K562 (cell line): ENCODE measurements at regions not wholly inside any gene's neighbourhood (a gene's known extent, or its start where the extent isn't known, plus 50 kb on each side); places are given as distances from the start of the nearest gene placed in this dataset.

Experiments used
- HDAC2 ChIP-seq: fragments of 450-650 bp; IDR thresholded peaks from 2 replicates; pipeline ENCODE4 v1.6.1; 2016; ENCODE audit warnings: mild to moderate bottlenecking
- SNIP1 ChIP-seq: fragments of 450-650 bp; IDR thresholded peaks from 2 replicates; pipeline ENCODE4 v1.7.1; 2017; ENCODE audit warnings: low read depth, mild to moderate bottlenecking
- TF ChIP-seq, protein P1 (sequence below): fragments of 200-800 bp; sonication (Bioruptor generic); IDR thresholded peaks from 2 replicates; pipeline ENCODE4 v1.6.1; 2016; ENCODE audit warnings: missing genetic modification characterization, missing compliant biosample characterization
- TF ChIP-seq, protein P2 (sequence below), 2 experiments: fragments of 450-650 bp; formaldehyde crosslinking in 1 of 2; IDR thresholded peaks; 2 replicates each; pipeline versions ENCODE4 v1.4.0 to v1.6.1; 2014 to 2020; ENCODE audit warnings: mild to moderate bottlenecking in 2 of 2, borderline replicate concordance in 1 of 2, low read depth in 1 of 2
- TF ChIP-seq, protein P3 (sequence below): fragments of 450-650 bp; formaldehyde crosslinking; IDR thresholded peaks from 2 replicates; pipeline ENCODE4 v1.4.0; 2022; ENCODE audit warnings: missing genetic modification characterization

DNA sequence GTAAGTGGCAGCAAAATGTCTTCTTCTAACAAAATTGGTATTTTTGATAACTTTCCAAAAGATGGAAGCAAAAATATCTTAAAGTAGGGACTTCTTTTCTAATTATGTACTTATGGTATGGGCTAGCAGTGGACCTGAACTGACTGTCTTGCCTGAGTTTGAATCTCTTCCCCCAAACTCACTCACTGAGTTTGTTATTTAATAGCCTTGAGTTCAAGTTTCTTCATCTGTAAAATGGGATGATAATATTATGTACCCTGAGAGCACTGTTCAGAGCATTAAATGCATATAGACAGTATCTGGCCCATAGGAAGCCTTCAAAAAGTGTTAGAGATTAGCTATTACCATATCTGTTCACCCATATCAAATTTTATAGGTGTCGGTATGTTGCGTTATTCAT is 210.4 kb upstream of the NUDT4 start:
- TF ChIP-seq HDAC2 (no peak), SNIP1 (no peak)
- TF ChIP-seq, protein P1, sequence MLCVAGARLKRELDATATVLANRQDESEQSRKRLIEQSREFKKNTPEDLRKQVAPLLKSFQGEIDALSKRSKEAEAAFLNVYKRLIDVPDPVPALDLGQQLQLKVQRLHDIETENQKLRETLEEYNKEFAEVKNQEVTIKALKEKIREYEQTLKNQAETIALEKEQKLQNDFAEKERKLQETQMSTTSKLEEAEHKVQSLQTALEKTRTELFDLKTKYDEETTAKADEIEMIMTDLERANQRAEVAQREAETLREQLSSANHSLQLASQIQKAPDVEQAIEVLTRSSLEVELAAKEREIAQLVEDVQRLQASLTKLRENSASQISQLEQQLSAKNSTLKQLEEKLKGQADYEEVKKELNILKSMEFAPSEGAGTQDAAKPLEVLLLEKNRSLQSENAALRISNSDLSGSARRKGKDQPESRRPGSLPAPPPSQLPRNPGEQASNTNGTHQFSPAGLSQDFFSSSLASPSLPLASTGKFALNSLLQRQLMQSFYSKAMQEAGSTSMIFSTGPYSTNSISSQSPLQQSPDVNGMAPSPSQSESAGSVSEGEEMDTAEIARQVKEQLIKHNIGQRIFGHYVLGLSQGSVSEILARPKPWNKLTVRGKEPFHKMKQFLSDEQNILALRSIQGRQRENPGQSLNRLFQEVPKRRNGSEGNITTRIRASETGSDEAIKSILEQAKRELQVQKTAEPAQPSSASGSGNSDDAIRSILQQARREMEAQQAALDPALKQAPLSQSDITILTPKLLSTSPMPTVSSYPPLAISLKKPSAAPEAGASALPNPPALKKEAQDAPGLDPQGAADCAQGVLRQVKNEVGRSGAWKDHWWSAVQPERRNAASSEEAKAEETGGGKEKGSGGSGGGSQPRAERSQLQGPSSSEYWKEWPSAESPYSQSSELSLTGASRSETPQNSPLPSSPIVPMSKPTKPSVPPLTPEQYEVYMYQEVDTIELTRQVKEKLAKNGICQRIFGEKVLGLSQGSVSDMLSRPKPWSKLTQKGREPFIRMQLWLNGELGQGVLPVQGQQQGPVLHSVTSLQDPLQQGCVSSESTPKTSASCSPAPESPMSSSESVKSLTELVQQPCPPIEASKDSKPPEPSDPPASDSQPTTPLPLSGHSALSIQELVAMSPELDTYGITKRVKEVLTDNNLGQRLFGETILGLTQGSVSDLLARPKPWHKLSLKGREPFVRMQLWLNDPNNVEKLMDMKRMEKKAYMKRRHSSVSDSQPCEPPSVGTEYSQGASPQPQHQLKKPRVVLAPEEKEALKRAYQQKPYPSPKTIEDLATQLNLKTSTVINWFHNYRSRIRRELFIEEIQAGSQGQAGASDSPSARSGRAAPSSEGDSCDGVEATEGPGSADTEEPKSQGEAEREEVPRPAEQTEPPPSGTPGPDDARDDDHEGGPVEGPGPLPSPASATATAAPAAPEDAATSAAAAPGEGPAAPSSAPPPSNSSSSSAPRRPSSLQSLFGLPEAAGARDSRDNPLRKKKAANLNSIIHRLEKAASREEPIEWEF: no peak
- TF ChIP-seq, protein P2, sequence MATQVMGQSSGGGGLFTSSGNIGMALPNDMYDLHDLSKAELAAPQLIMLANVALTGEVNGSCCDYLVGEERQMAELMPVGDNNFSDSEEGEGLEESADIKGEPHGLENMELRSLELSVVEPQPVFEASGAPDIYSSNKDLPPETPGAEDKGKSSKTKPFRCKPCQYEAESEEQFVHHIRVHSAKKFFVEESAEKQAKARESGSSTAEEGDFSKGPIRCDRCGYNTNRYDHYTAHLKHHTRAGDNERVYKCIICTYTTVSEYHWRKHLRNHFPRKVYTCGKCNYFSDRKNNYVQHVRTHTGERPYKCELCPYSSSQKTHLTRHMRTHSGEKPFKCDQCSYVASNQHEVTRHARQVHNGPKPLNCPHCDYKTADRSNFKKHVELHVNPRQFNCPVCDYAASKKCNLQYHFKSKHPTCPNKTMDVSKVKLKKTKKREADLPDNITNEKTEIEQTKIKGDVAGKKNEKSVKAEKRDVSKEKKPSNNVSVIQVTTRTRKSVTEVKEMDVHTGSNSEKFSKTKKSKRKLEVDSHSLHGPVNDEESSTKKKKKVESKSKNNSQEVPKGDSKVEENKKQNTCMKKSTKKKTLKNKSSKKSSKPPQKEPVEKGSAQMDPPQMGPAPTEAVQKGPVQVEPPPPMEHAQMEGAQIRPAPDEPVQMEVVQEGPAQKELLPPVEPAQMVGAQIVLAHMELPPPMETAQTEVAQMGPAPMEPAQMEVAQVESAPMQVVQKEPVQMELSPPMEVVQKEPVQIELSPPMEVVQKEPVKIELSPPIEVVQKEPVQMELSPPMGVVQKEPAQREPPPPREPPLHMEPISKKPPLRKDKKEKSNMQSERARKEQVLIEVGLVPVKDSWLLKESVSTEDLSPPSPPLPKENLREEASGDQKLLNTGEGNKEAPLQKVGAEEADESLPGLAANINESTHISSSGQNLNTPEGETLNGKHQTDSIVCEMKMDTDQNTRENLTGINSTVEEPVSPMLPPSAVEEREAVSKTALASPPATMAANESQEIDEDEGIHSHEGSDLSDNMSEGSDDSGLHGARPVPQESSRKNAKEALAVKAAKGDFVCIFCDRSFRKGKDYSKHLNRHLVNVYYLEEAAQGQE (IDR thresholded peaks at IDR 0.05; ENCODE audit: borderline replicate concordance): no peak
- TF ChIP-seq, protein P2 (CRISPR knock-in tag; IDR thresholded peaks at IDR 0.05; ENCODE audit: low read depth): no peak
- TF ChIP-seq, protein P3, sequence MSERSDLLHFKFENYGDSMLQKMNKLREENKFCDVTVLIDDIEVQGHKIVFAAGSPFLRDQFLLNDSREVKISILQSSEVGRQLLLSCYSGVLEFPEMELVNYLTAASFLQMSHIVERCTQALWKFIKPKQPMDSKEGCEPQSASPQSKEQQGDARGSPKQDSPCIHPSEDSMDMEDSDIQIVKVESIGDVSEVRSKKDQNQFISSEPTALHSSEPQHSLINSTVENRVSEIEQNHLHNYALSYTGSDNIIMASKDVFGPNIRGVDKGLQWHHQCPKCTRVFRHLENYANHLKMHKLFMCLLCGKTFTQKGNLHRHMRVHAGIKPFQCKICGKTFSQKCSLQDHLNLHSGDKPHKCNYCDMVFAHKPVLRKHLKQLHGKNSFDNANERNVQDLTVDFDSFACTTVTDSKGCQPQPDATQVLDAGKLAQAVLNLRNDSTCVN (CRISPR knock-in tag): no peak
